Cardiac muscle cell (in vitro differentiated cells and primary cell): ENCODE measurements at regions not wholly inside any gene's neighbourhood (a gene's known extent, or its start where the extent isn't known, plus 50 kb on each side); places are given as distances from the start of the nearest gene placed in this dataset.

Experiments used
- DNase-seq, 2 donors: peaks; one replicate each; pipeline versions ENCODE4 v3.0.0 to v3.0.0-alpha.2; 2010 to 2017; ENCODE audit warnings: low read depth in 1 of 2, low spot score in 1 of 2
- H3K27ac ChIP-seq: fragments of 200-600 bp; sonication (generic); 2 replicates; pipeline ENCODE4 v1.5.1; 2016
- H3K27me3 ChIP-seq: fragments of 200-600 bp; sonication (generic); 2 replicates; pipeline ENCODE4 v1.6.0; 2016; ENCODE audit warnings: control low read depth
- H3K36me3 ChIP-seq: fragments of 200-600 bp; sonication (generic); 2 replicates; pipeline ENCODE4 v1.5.1; 2016; ENCODE audit warnings: control low read depth
- H3K4me1 ChIP-seq: fragments of 200-600 bp; sonication (generic); 2 replicates; pipeline ENCODE4 v1.8.1; 2017; ENCODE audit warnings: low read depth, mild to moderate bottlenecking, mixed run types
- H3K4me3 ChIP-seq: fragments of 200-600 bp; sonication (generic); 2 replicates; pipeline ENCODE4 v1.5.1; 2016; ENCODE audit warnings: mild to moderate bottlenecking
- H3K9me3 ChIP-seq: fragments of 200-600 bp; sonication (generic); 2 replicates; pipeline ENCODE4 v1.5.1; 2017; ENCODE audit warnings: low read depth, mild to moderate bottlenecking, control low read depth
- TF ChIP-seq, protein P1 (sequence below): IDR thresholded peaks from 2 replicates; pipeline ENCODE4 v1.5.1; 2012; ENCODE audit warnings: low read depth, mild to moderate bottlenecking, low read length

DNA sequence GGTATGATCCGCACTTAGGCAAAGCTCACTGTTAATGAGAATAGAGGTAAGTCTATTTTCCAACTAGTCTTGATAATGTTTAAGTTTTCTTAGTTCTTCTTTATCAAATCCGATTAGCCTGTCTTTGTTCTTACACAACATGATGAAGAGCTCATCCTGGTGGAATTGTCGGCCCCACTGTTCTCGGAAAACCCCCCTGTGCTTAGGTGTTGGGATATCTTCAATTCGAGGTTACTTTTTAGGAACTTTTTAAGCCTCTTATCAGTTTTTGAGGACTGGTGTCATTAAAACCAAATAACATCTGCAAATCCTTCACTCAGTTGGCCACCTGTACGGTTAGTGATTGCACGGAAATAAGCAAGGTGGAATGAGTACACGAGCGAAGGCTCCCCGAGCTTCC, 60.7 kb upstream of the KIF26B start:
- Histone ChIP-seq H3K9me3 (no peaks in the 10 kb centered on the region), H3K27ac (peak overlapping the region; percentile 13), H3K36me3 (no peaks in the 10 kb centered on the region), H3K4me1 (no peaks in the 10 kb centered on the region), H3K27me3 (no peaks in the 10 kb centered on the region), H3K4me3 (no peak overlapping the region)
- TF ChIP-seq, protein P1, sequence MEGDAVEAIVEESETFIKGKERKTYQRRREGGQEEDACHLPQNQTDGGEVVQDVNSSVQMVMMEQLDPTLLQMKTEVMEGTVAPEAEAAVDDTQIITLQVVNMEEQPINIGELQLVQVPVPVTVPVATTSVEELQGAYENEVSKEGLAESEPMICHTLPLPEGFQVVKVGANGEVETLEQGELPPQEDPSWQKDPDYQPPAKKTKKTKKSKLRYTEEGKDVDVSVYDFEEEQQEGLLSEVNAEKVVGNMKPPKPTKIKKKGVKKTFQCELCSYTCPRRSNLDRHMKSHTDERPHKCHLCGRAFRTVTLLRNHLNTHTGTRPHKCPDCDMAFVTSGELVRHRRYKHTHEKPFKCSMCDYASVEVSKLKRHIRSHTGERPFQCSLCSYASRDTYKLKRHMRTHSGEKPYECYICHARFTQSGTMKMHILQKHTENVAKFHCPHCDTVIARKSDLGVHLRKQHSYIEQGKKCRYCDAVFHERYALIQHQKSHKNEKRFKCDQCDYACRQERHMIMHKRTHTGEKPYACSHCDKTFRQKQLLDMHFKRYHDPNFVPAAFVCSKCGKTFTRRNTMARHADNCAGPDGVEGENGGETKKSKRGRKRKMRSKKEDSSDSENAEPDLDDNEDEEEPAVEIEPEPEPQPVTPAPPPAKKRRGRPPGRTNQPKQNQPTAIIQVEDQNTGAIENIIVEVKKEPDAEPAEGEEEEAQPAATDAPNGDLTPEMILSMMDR: no peak
- no peak for DNase-seq

- Histone ChIP-seq H3K27me3 (no peaks in the 10 kb centered on the region), H3K4me3 (no peak overlapping the region), H3K36me3 (no peaks in the 10 kb centered on the region), H3K4me1 (no peaks in the 10 kb centered on the region), H3K9me3 (no peaks in the 10 kb centered on the region), H3K27ac (no peak overlapping the region)
- peak in 1 of 2 donors; percentile 5 for DNase-seq
- TF ChIP-seq, protein P1: no peak
Measured at GRCh38 chr1:245092638-245092976, 62.2 kb upstream of the KIF26B start.

- TF ChIP-seq, protein P1: no peak
- DNase-seq: peak in 1 of 2 donors; percentile 94
- H3K9me3 ChIP-seq: no peaks in the 10 kb centered on the region
- H3K27me3 ChIP-seq: no peaks in the 10 kb centered on the region
- no peaks in the 10 kb centered on the region for H3K36me3 ChIP-seq
- no peak overlapping the region for H3K4me3 ChIP-seq
- no peak overlapping the region for H3K27ac ChIP-seq
- no peaks in the 10 kb centered on the region for H3K4me1 ChIP-seq
Measured at GRCh38 chr1:245091818-245092637, 62.8 kb upstream of the KIF26B start.

GRCh38 chr1:245091171-245091621, 63.6 kb upstream of the KIF26B start:
- H3K27ac ChIP-seq: no peak overlapping the region

GRCh38 chr1:245090491-245091090, 64.2 kb upstream of the KIF26B start:
- DNase-seq: no peak
- no peaks in the 10 kb centered on the region for H3K4me1 ChIP-seq

More at GRCh38 chr1:245091171-245091621, 63.6 kb upstream of the KIF26B start:
- H3K36me3 ChIP-seq: no peaks in the 10 kb centered on the region
- DNase-seq: peak in 1 of 2 donors; percentile 17
- TF ChIP-seq, protein P1: no peak
- H3K9me3 ChIP-seq: no peaks in the 10 kb centered on the region
- H3K4me3 ChIP-seq: no peak overlapping the region
- H3K4me1 ChIP-seq: no peaks in the 10 kb centered on the region
- no peaks in the 10 kb centered on the region for H3K27me3 ChIP-seq

More at GRCh38 chr1:245090491-245091090, 64.2 kb upstream of the KIF26B start:
- Histone ChIP-seq H3K4me3 (no peak overlapping the region), H3K27me3 (no peaks in the 10 kb centered on the region), H3K27ac (no peak overlapping the region), H3K36me3 (no peaks in the 10 kb centered on the region), H3K9me3 (no peaks in the 10 kb centered on the region)
- TF ChIP-seq, protein P1: no peak
